ENCODE measurements at regions not wholly inside any gene's neighbourhood (a gene's known extent, or its start where the extent isn't known, plus 50 kb on each side); places are given as distances from the start of the nearest gene placed in this dataset.
"Not testable (repeated sequence)": the region's sequence is repeated elsewhere in the genome, so short reads cannot be mapped to it uniquely, and the experiment has no call there.

DNA sequence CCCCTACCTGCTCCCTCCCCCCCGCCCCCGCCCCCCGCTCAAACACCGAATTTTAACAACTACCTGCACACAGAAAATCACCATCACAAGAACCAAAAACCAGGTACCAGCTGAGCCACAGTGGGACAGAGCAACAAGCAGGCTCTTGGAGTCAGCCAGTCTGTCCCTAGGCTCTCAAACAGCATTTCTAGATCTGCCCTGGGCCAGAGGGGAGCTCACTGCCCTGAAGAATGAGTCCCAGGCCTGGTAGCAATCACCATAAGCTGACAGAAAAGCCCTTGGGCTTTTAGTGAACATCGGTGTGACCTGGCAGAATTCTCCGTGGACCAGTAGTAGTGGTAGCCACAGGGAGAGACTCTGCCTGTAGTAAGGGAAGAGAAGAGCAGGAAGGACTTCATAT is 58.3 kb downstream of the C11orf87 start:
- DNase-seq (ENCODE audit: low read depth) = no peak

GRCh38 chr11:109486129-109486528 is 64.1 kb downstream of the C11orf87 start:
- DNase-seq (ENCODE audit: low read depth) = no peak

GRCh38 chr11:109490953-109491635 is 69.1 kb downstream of the C11orf87 start:
- DNase-seq (ENCODE audit: low read depth) = no peak

- DNase-seq (ENCODE audit: low read depth) = no peak
Measured at GRCh38 chr11:109506115-109506514, 84.1 kb downstream of the C11orf87 start.

DNA sequence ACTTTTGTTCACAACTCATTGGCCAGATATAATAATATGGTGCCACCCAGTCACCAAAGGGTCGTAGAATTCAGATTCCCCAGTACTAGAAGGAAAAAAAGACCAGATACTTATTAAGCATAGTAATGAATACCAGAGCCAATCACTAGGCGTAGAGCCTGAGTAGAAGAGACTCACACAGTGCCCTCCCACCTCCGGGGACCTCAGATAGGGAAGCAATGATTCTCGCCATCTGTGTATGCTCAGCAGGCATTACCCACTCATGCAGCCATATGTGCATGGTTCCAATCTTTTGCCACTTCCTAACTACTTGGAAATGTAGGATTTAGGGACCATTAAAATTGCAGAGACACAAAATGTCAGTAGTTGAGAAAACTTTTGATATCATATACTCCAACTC is 85.3 kb downstream of the C11orf87 start:
- DNase-seq (ENCODE audit: low read depth) = no peak

DNA sequence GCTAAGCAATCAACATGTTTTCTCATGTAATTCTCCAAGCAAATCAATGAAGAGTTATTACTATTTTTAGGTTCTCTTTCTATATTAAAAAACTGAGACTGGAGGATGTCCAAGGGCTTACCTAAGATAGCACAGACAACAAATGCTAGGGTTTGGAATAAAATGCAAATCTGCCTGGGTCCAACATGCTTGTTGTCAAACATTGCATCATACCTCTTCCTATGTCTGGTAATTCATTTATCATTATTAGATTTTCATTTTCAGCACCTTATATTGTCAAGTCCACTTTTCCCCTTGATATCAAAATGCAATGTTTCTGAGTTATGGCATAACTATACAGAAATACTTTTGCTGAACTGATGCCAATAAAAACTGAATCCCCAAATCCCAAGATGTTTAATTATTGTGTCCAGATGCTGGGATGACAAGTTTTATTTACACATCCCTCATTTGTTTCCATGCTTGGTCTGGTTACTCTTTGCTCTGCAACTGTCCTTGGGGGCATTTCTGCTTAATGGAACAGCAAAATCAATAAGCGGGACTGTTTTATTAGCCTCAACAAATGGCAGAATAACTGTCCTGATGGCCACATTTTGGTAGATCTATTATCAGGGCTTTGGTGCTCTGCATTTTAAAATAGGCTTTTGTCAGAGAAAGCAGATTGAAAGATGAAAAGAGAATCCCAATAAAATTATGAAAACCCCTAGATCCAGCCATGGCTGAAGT is 86.0 kb downstream of the C11orf87 start:
- peak; percentile 75 for DNase-seq (ENCODE audit: low read depth)

DNA sequence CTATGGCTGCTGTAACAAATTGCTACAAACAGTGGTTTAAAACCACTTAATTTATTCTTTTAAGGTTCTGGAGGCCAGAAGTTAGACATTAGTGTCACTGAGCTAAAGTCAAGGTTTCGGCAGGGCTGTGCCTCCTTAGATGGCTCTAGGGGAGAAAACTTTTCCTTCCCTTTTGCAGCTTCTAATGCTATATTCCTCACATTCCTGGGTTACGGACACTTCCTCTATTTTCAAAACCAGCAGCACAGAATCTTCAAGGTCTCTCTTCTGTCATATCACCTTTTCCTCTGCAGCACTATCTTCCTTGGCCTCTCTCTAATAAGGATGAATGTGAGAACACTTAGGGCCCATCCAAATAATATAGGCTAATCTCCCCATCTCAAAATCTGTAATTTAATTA is 87.0 kb downstream of the C11orf87 start:
- no peak for DNase-seq (ENCODE audit: low read depth)

- no peak for DNase-seq (ENCODE audit: low read depth)
Measured at GRCh38 chr11:109510316-109510715, 88.3 kb downstream of the C11orf87 start.

GRCh38 chr11:109511598-109511997 is 89.6 kb downstream of the C11orf87 start:
- no peak for DNase-seq (ENCODE audit: low read depth)

DNA sequence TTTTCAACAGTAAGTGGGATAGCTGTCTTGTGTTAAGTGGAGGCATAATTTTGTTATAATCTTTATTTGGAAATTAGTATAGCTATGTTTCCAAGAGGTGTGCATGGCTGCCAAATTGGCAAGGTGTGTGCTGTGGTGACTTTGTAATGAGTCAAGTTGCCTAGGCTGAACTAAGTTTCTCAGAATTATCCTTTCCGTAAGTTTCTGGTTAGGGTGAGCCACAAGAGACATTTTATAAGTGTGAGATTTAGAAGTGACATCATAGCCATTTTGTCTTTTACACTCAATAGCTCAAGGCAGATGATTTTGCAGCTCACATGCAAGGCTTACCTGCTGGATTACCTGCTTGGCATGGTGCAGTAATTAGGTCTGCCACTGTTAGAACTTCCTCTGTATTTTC is 90.3 kb downstream of the C11orf87 start:
- DNase-seq (ENCODE audit: low read depth) = no peak

GRCh38 chr11:109512680-109513079 is 90.7 kb downstream of the C11orf87 start:
- DNase-seq (ENCODE audit: low read depth) = no peak

DNA sequence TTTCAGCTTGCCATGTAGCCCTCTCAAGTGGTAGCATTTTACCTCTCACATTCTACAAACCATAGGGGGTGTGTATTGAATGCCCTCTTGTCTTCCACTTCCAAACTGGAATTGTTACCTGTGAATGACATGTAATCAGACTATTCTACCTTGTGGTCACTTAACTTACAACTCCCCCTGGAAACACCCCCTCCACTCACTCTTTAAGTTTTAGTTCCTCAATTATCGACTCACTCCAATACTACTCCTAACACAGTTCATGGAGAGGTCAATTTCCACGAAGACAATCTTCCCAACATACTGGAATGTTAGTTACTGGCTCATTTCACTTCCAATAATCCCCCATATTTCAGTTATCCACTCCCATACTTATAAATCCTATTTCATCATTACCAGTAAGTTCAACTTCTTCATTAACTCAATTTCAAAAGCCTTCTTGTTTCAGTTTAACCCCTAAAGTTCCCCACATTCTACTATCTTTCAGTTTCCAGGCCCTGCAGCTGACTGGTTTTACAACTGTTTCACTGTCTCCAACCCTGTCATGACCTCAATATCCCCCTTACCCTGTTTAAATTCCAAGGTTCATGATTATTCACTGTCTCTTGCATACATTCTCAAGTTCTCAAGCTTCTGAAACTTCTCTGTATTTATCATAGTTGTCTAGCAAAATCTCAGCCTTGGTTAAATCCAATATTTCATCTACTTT is 92.5 kb downstream of the C11orf87 start:
- DNase-seq (ENCODE audit: low read depth) = no peak

DNA sequence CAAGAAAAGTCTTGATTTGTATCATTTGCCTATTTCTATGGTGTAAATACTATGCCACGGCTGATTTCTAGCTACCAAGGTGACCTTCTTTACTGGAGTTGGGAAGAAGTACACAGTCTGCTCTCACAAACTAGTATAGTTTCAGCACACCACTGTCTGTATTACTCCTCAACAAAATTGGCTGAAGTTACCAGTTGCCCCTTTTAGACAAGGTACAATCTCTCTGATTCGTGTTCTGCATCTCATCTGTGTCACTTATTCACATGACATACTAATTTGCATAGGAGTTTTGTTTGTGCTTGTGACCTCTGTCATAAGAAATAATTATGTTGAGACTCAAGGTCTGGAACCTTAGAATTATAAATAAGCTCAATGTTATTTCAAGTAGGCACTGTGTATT is 97.3 kb downstream of the C11orf87 start:
- DNase-seq (ENCODE audit: low read depth) = no peak

DNA sequence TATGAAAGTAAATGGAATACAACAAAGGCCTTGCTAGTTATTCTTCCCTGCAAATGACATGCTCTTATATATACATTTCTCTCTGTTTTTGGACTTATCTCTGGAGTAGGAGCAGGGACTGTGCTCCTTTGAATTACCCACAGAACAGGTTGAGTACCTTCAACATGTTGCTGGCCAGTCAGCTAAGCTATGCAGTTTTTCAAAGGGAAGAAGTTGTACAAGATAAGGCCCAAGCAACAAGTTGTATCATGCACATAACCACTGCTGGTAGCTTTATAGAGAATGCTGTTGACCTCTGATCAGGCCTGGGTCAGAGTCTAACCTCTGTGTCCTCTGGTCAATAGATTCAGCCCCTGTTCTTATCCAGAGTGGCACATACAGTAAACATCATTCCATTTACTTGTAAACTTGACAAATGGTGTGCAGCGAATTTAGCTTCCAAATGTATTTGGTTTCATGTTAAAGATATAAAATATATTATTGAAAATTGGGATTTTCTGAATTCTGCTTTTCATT is 99.6 kb downstream of the C11orf87 start:
- no peak for DNase-seq (ENCODE audit: low read depth)

GRCh38 chr11:109522116-109522755 is 100.2 kb downstream of the C11orf87 start:
- no peak for DNase-seq (ENCODE audit: low read depth)

DNA sequence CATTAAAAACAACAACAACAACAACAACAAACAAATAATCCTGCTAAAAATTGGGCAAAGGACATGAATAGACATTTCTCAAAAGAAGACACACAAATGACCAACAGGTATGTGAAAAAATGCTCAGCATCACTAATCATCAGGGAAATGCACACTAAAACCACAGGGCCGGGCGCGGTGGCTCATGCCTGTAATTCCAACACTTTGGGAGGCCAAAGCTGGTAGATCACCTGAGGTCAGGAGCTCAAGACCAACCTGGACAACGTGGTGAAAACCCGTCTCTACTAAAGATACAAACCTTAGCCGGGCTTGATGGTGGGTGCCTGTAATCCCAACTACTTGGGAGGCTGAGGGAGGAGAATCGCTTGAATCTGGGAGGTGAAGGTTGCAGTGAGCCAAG is 103.6 kb downstream of the C11orf87 start:
- not testable (repeated sequence) for DNase-seq (ENCODE audit: low read depth)

- DNase-seq (ENCODE audit: low read depth) = no peak
Measured at GRCh38 chr11:109526061-109526460, 104.1 kb downstream of the C11orf87 start.

GRCh38 chr11:109526931-109527330 is 104.9 kb downstream of the C11orf87 start:
- no peak for DNase-seq (ENCODE audit: low read depth)

- no peak for DNase-seq (ENCODE audit: low read depth)
Measured at GRCh38 chr11:109527496-109527895, 105.5 kb downstream of the C11orf87 start.

- no peak for DNase-seq (ENCODE audit: low read depth)
Measured at GRCh38 chr11:109547356-109548027, 125.5 kb downstream of the C11orf87 start.

- no peak for DNase-seq (ENCODE audit: low read depth)
Measured at GRCh38 chr11:109552376-109552775, 130.4 kb downstream of the C11orf87 start.

- no peak for DNase-seq (ENCODE audit: low read depth)
Measured at GRCh38 chr11:109553284-109553683, 131.3 kb downstream of the C11orf87 start.
